Testis (tissue), 2 donors: ENCODE measurements at regions not wholly inside any gene's neighbourhood (a gene's known extent, or its start where the extent isn't known, plus 50 kb on each side); places are given as distances from the start of the nearest gene placed in this dataset.

Experiments used
- CTCF ChIP-seq, 3 experiments: fragments of 450-650 bp in 2 of 3; fragments of 200-600 bp in 1 of 3; sonication (generic) in 1 of 3; IDR thresholded peaks; one replicate each; pipeline ENCODE4 v1.5.1; 2016 to 2019; ENCODE audit warnings: antibody characterized with exemption in 3 of 3, mild to moderate bottlenecking in 2 of 3, moderate library complexity in 1 of 3
- POLR2A ChIP-seq: fragments of 450-650 bp; IDR thresholded peaks from one replicate; pipeline ENCODE4 v1.6.1; 2017; ENCODE audit warnings: antibody characterized with exemption, mild to moderate bottlenecking, moderate library complexity

GRCh38 chr2:37831081-37831780, 93.9 kb upstream of the RMDN2 start:
- no peak for TF ChIP-seq CTCF (IDR thresholded peaks at IDR 0.05)
- TF ChIP-seq POLR2A = no peak
